ENCODE measurements at regions not wholly inside any gene's neighbourhood (a gene's known extent, or its start where the extent isn't known, plus 50 kb on each side); places are given as distances from the start of the nearest gene placed in this dataset.

- H3K9me3 ChIP-seq (ENCODE audit: control insufficient read depth, insufficient read depth, low read depth, low read length), result no peaks in the 10 kb centered on the region
- no TSS peak for BruUV-seq (replicated peaks)
- in situ Hi-C loops (cut with HindIII; ENCODE audit: low pct_unique_long_range_greater_than_20kb, low sequenced_read_pairs) (no loop called here), intact Hi-C loops (cut with micrococcal nuclease; ENCODE audit: unreplicated experiment) (no loop called here)
- TF ChIP-seq SIN3A (IDR thresholded peaks at IDR 0.05; ENCODE audit: borderline replicate concordance, insufficient read depth, low read depth, low read length) (no peak), REST (IDR thresholded peaks at IDR 0.05; ENCODE audit: insufficient read depth in 1 of 2, low read depth in 2 of 2, low read length in 1 of 2) (no peak), POLR2AphosphoS5 (IDR thresholded peaks at IDR 0.05; ENCODE audit: low read depth, low read length) (no peak), TCF7L2 (IDR thresholded peaks at IDR 0.05; ENCODE audit: low read depth, low read length) (no peak)
- TF ChIP-seq, protein P1, sequence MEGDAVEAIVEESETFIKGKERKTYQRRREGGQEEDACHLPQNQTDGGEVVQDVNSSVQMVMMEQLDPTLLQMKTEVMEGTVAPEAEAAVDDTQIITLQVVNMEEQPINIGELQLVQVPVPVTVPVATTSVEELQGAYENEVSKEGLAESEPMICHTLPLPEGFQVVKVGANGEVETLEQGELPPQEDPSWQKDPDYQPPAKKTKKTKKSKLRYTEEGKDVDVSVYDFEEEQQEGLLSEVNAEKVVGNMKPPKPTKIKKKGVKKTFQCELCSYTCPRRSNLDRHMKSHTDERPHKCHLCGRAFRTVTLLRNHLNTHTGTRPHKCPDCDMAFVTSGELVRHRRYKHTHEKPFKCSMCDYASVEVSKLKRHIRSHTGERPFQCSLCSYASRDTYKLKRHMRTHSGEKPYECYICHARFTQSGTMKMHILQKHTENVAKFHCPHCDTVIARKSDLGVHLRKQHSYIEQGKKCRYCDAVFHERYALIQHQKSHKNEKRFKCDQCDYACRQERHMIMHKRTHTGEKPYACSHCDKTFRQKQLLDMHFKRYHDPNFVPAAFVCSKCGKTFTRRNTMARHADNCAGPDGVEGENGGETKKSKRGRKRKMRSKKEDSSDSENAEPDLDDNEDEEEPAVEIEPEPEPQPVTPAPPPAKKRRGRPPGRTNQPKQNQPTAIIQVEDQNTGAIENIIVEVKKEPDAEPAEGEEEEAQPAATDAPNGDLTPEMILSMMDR (IDR thresholded peaks at IDR 0.05), result no peak
- POLR2A ChIA-PET, result no interaction called here
- no peaks in the 10 kb centered on the region for H3K36me3 ChIP-seq (ENCODE audit: control insufficient read depth, insufficient read depth, low read length)
- DNase-seq (ENCODE audit: low read depth, low spot score), result no peak
- no peak overlapping the region for H3K27ac ChIP-seq (ENCODE audit: low read length)
- H3K4me1 ChIP-seq (ENCODE audit: control insufficient read depth, insufficient read depth, low read length), result no peaks in the 10 kb centered on the region
- H3K27me3 ChIP-seq (ENCODE audit: control insufficient read depth, insufficient read depth, low read length), result no peaks in the 10 kb centered on the region
- no peak overlapping the region for H3K4me3 ChIP-seq (ENCODE audit: low read depth in 2 of 2, low read length in 2 of 2)
- CTCF ChIA-PET, result no interaction called here
- no peak for ATAC-seq
These were observed 610.1 kb downstream of the TECRL start for GRCh38 chr4:63799166-63799565.

DNA sequence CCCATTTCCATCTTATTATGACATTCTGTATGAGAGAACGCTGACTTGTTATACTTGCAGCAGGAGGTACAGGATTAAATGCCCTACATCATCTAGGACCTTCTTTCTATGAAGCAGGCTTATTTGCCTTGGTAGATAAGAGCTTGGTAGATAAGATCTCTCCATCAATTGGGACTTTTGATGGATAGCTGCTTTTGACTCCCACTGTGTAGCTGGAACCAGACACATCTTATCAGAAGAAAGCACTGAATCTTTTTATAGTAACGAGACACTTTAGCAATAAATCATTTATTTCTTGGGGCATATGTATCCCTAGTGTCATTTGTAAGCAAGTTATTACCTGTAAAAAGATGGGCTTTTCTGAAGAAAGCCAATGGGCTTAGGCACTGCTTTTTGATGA, 613.9 kb downstream of the TECRL start:
- CTCF ChIA-PET, result no interaction called here
- POLR2A ChIA-PET, result no interaction called here
- Histone ChIP-seq H3K36me3 (ENCODE audit: control insufficient read depth, insufficient read depth, low read length) (no peaks in the 10 kb centered on the region), H3K4me1 (ENCODE audit: control insufficient read depth, insufficient read depth, low read length) (no peaks in the 10 kb centered on the region), H3K27ac (ENCODE audit: low read length) (no peak overlapping the region), H3K27me3 (ENCODE audit: control insufficient read depth, insufficient read depth, low read length) (no peaks in the 10 kb centered on the region), H3K9me3 (ENCODE audit: control insufficient read depth, insufficient read depth, low read depth, low read length) (no peaks in the 10 kb centered on the region), H3K4me3 (ENCODE audit: low read depth in 2 of 2, low read length in 2 of 2) (no peak overlapping the region)
- no peak for DNase-seq (ENCODE audit: low read depth, low spot score)
- ATAC-seq, result no peak
- in situ Hi-C loops (cut with HindIII; ENCODE audit: low pct_unique_long_range_greater_than_20kb, low sequenced_read_pairs), result no loop called here
- intact Hi-C loops (cut with micrococcal nuclease; ENCODE audit: unreplicated experiment), result no loop called here
- TF ChIP-seq REST (IDR thresholded peaks at IDR 0.05; ENCODE audit: insufficient read depth in 1 of 2, low read depth in 2 of 2, low read length in 1 of 2) (no peak), TCF7L2 (IDR thresholded peaks at IDR 0.05; ENCODE audit: low read depth, low read length) (no peak), POLR2AphosphoS5 (IDR thresholded peaks at IDR 0.05; ENCODE audit: low read depth, low read length) (no peak), SIN3A (IDR thresholded peaks at IDR 0.05; ENCODE audit: borderline replicate concordance, insufficient read depth, low read depth, low read length) (no peak)
- TF ChIP-seq, protein P1 (IDR thresholded peaks at IDR 0.05), result no peak
- BruUV-seq (replicated peaks), result no TSS peak

All from Panc1 (cell line).